ENCODE measurements at regions not wholly inside any gene's neighbourhood (a gene's known extent, or its start where the extent isn't known, plus 50 kb on each side); places are given as distances from the start of the nearest gene placed in this dataset.

- intact Hi-C loops (cut with micrococcal nuclease): no loop called here
- no peak for DNase-seq
- Histone ChIP-seq H3K36me3 (no peaks in the 10 kb centered on the region), H3K4me3 (no peak overlapping the region), H3K4me1 (no peaks in the 10 kb centered on the region), H3K27ac (replicated peaks) (no peak overlapping the region), H3K27me3 (ENCODE audit: low read depth) (peaks cover 89% of the 10 kb centered on the region), H3K9me3 (replicated peaks) (no peaks in the 10 kb centered on the region)
- TF ChIP-seq CTCF (IDR thresholded peaks at IDR 0.05; ENCODE audit: borderline replicate concordance): no peak
These were observed 58.0 kb upstream of the PARP11 start for GRCh38 chr12:3931206-3931605.

- TF ChIP-seq CTCF (IDR thresholded peaks at IDR 0.05; ENCODE audit: borderline replicate concordance): no peak
These were observed 56.8 kb upstream of the PARP11 start for GRCh38 chr12:3929875-3930615.

DNA sequence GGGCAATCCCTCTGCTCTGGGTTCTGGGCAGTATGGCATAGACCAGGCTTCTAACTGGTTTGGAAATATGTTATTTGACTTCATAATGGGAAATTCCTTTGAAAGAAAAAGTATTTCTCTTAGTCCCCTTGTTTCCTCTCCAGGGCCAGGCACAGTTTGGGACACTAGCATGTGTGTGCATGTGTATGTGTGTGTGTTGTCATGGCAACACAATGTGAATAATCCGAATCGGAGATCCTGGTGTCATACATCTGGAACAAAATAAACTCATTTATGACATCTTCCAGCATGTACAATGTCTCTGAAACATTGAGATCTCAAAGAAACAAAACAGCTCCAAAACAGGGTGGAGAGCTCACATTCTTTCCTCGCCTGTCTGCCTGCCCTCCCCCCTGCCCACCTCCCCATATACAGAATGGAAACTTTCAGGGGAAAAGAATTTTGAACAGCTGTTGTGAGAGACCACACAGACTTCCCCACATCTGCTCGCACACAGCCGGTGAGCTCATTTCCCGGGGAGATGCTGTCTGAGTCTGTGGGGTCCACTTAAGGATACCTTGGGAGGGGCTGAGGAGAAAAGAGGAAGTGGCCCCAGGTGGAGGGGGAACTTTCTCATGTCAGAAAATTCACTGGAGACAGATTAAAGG lies 55.5 kb upstream of the PARP11 start:
- peaks cover 100% of the 10 kb centered on the region for H3K27me3 ChIP-seq (ENCODE audit: low read depth)
- no peak for TF ChIP-seq CTCF (IDR thresholded peaks at IDR 0.05; ENCODE audit: borderline replicate concordance)
- H3K36me3 ChIP-seq: no peaks in the 10 kb centered on the region
- H3K4me1 ChIP-seq: no peaks in the 10 kb centered on the region
- H3K4me3 ChIP-seq: no peak overlapping the region
- intact Hi-C loops (cut with micrococcal nuclease): no loop called here
- no peaks in the 10 kb centered on the region for H3K9me3 ChIP-seq (replicated peaks)
- no peak for DNase-seq
- no peak overlapping the region for H3K27ac ChIP-seq (replicated peaks)

More at GRCh38 chr12:3929875-3930615, 56.8 kb upstream of the PARP11 start:
- DNase-seq: no peak
- Histone ChIP-seq H3K4me3 (no peak overlapping the region), H3K36me3 (no peaks in the 10 kb centered on the region), H3K27me3 (ENCODE audit: low read depth) (peaks cover 100% of the 10 kb centered on the region), H3K4me1 (no peaks in the 10 kb centered on the region), H3K9me3 (replicated peaks) (no peaks in the 10 kb centered on the region), H3K27ac (replicated peaks) (no peak overlapping the region)
- intact Hi-C loops (cut with micrococcal nuclease): no loop called here

DNA sequence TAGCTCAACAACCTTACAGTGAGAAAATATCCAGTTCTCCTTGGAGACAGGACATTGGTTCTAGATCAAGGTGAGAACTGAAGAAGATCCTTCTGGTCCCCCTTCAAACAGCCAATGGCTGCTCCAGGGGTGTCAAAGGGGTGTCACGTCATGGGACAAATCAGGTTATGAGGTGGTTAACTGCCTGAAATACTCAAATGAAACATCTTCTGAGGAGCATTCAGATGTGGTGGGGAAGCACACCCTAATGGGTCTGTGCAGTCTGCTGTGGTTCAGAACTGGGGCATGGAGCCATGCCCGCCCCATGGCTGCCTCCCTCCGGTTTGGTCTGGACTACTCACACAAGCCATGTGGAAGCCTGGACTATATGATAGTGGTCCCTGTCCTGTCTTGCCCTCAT lies 52.4 kb upstream of the PARP11 start:
- Histone ChIP-seq H3K9me3 (replicated peaks) (no peaks in the 10 kb centered on the region), H3K4me1 (no peaks in the 10 kb centered on the region), H3K27me3 (ENCODE audit: low read depth) (peaks cover 99% of the 10 kb centered on the region), H3K36me3 (no peaks in the 10 kb centered on the region), H3K27ac (replicated peaks) (no peak overlapping the region), H3K4me3 (no peak overlapping the region)
- intact Hi-C loops (cut with micrococcal nuclease): no loop called here
- no peak for TF ChIP-seq CTCF (IDR thresholded peaks at IDR 0.05; ENCODE audit: borderline replicate concordance)
- DNase-seq: no peak

DNA sequence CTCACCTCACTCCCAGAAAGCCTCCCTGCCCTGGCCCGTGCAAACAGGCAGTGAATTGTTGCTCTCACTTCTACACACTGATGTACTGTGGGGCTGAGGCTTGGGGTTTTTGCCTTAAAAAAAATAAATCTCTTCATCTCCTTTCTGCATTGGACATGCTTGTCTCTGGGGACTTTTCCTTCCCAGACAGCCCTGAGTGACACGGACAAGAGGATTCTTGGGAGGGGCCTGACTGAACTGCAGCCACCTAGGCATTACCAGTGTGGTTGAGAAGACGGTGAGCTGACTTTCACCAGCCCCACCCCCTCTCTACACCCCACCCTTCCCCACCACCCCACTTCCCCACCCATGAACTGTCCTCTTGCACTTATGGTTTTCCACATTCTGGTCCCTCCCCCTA lies 51.6 kb upstream of the PARP11 start:
- H3K27me3 ChIP-seq (ENCODE audit: low read depth): peaks cover 99% of the 10 kb centered on the region
- no peaks in the 10 kb centered on the region for H3K4me1 ChIP-seq
- H3K27ac ChIP-seq (replicated peaks): no peak overlapping the region
- no peak for DNase-seq
- no peaks in the 10 kb centered on the region for H3K36me3 ChIP-seq
- H3K9me3 ChIP-seq (replicated peaks): no peaks in the 10 kb centered on the region
- no peak for TF ChIP-seq CTCF (IDR thresholded peaks at IDR 0.05; ENCODE audit: borderline replicate concordance)
- H3K4me3 ChIP-seq: no peak overlapping the region
- intact Hi-C loops (cut with micrococcal nuclease): no loop called here

Data from left ventricle myocardium inferior (tissue), 1 donor.